SK-N-SH treated with all-trans-retinoic acid at 6 μM for 48 hours (cell line): ENCODE measurements at regions not wholly inside any gene's neighbourhood (a gene's known extent, or its start where the extent isn't known, plus 50 kb on each side); places are given as distances from the start of the nearest gene placed in this dataset.

ENCODE experiments used
- ATAC-seq: fragments of 200-7000 bp; cut with Tn5 transposase; 3 replicates; pipeline ENCODE4 v1.9.1; 2020; ENCODE audit warnings: mild to moderate bottlenecking, moderate library complexity
- ARNTL ChIP-seq: fragments of 450-650 bp; formaldehyde crosslinking; IDR thresholded peaks from 2 replicates; pipeline ENCODE4 v1.5.0; 2020; ENCODE audit warnings: low read depth, mild to moderate bottlenecking, moderate library complexity, borderline replicate concordance
- BACH2 ChIP-seq: fragments of 250-450 bp; sonication (Bioruptor Pico); IDR thresholded peaks from 2 replicates; pipeline ENCODE4 v1.9.0; 2021; ENCODE audit warnings: mild to moderate bottlenecking, borderline replicate concordance
- CSDC2 ChIP-seq: fragments of 250-450 bp; sonication (Bioruptor Pico); IDR thresholded peaks from 2 replicates; pipeline ENCODE4 v1.5.0; 2020; ENCODE audit warnings: mild to moderate bottlenecking, moderate library complexity
- ESRRG ChIP-seq: fragments of 250-450 bp; sonication (Bioruptor Pico); IDR thresholded peaks from 2 replicates; pipeline ENCODE4 v1.6.1; 2021; ENCODE audit warnings: mild to moderate bottlenecking
- GLIS3 ChIP-seq: fragments of 250-450 bp; sonication (Bioruptor Pico); IDR thresholded peaks from 2 replicates; pipeline ENCODE4 v1.5.0; 2020; ENCODE audit warnings: mild to moderate bottlenecking, moderate library complexity
- RARB ChIP-seq: fragments of 250-450 bp; sonication (Bioruptor Pico); IDR thresholded peaks from 2 replicates; pipeline ENCODE4 v1.8.0; 2021; ENCODE audit warnings: mild to moderate bottlenecking, moderate library complexity
- SNAI2 ChIP-seq: fragments of 250-450 bp; sonication (Bioruptor Pico); IDR thresholded peaks from 2 replicates; pipeline ENCODE4 v1.5.0; 2020; ENCODE audit warnings: mild to moderate bottlenecking, moderate library complexity
- TCF4 ChIP-seq: fragments of 250-450 bp; sonication (Bioruptor Pico); IDR thresholded peaks from 2 replicates; pipeline ENCODE4 v1.8.0; 2021; ENCODE audit warnings: mild to moderate bottlenecking, moderate library complexity, borderline replicate concordance
- TOX ChIP-seq: fragments of 250-450 bp; sonication (Bioruptor Pico); IDR thresholded peaks from 2 replicates; pipeline ENCODE4 v1.8.0; 2021; ENCODE audit warnings: mild to moderate bottlenecking, moderate library complexity, borderline replicate concordance
- ZFP30 ChIP-seq: fragments of 450-650 bp; formaldehyde crosslinking; IDR thresholded peaks from 2 replicates; pipeline ENCODE4 v1.5.0; 2022; ENCODE audit warnings: mild to moderate bottlenecking, moderate library complexity
- ZNF565 ChIP-seq: fragments of 450-650 bp; formaldehyde crosslinking; conservative IDR thresholded peaks from 2 replicates; pipeline ENCODE4 v1.5.0; 2020; ENCODE audit warnings: low read depth, mild to moderate bottlenecking, moderate library complexity
- ZNF8 ChIP-seq: fragments of 450-650 bp; formaldehyde crosslinking; IDR thresholded peaks from 2 replicates; pipeline ENCODE4 v1.5.0; 2020; ENCODE audit warnings: mild to moderate bottlenecking, moderate library complexity
- TF ChIP-seq, protein P1 (sequence below): fragments of 250-450 bp; sonication (Bioruptor Pico); IDR thresholded peaks from 2 replicates; pipeline ENCODE4 v1.5.1; 2021; ENCODE audit warnings: mild to moderate bottlenecking, moderate library complexity
- TF ChIP-seq, protein P2 (sequence below): fragments of 250-450 bp; sonication (Bioruptor Pico); IDR thresholded peaks from 2 replicates; pipeline ENCODE4 v1.8.0; 2020; ENCODE audit warnings: mild to moderate bottlenecking, moderate library complexity, borderline replicate concordance
- TF ChIP-seq, protein P3 (sequence below): fragments of 250-450 bp; sonication (Bioruptor Pico); IDR thresholded peaks from 2 replicates; pipeline ENCODE4 v1.5.1; 2020; ENCODE audit warnings: low read depth, mild to moderate bottlenecking, moderate library complexity

DNA sequence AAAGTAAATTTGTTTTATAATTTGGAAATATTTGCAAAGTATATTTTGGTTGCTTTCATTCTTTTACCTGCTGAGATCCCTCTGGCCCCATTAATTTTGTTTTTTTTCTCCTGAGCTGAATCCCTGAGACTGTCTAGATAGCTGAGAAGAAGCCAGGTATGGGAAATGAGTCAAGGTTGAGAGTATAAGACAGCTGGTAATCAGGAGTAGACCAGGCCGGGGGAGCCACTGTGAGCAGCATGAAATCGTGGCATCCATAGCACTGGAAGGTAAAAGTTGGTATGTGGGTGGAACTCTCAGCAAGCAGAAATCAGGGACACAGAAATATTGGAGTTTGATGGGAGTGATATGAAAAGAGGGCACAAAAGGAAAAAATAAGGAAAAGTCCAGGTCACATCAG, 164.5 kb downstream of the FHIP1A start:
- no peak for ATAC-seq
- TF ChIP-seq SNAI2 (CRISPR knock-in tag) (no peak), GLIS3 (CRISPR knock-in tag) (no peak), ARNTL (CRISPR knock-in tag) (no peak), CSDC2 (CRISPR knock-in tag) (no peak), ZNF565 (CRISPR knock-in tag) (no peak)
- TF ChIP-seq, protein P1, sequence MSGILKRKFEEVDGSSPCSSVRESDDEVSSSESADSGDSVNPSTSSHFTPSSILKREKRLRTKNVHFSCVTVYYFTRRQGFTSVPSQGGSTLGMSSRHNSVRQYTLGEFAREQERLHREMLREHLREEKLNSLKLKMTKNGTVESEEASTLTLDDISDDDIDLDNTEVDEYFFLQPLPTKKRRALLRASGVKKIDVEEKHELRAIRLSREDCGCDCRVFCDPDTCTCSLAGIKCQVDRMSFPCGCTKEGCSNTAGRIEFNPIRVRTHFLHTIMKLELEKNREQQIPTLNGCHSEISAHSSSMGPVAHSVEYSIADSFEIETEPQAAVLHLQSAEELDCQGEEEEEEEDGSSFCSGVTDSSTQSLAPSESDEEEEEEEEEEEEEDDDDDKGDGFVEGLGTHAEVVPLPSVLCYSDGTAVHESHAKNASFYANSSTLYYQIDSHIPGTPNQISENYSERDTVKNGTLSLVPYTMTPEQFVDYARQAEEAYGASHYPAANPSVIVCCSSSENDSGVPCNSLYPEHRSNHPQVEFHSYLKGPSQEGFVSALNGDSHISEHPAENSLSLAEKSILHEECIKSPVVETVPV (CRISPR knock-in tag): no peak
- TF ChIP-seq, protein P2, sequence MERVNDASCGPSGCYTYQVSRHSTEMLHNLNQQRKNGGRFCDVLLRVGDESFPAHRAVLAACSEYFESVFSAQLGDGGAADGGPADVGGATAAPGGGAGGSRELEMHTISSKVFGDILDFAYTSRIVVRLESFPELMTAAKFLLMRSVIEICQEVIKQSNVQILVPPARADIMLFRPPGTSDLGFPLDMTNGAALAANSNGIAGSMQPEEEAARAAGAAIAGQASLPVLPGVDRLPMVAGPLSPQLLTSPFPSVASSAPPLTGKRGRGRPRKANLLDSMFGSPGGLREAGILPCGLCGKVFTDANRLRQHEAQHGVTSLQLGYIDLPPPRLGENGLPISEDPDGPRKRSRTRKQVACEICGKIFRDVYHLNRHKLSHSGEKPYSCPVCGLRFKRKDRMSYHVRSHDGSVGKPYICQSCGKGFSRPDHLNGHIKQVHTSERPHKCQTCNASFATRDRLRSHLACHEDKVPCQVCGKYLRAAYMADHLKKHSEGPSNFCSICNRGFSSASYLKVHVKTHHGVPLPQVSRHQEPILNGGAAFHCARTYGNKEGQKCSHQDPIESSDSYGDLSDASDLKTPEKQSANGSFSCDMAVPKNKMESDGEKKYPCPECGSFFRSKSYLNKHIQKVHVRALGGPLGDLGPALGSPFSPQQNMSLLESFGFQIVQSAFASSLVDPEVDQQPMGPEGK (CRISPR knock-in tag): no peak
- TF ChIP-seq, protein P3, sequence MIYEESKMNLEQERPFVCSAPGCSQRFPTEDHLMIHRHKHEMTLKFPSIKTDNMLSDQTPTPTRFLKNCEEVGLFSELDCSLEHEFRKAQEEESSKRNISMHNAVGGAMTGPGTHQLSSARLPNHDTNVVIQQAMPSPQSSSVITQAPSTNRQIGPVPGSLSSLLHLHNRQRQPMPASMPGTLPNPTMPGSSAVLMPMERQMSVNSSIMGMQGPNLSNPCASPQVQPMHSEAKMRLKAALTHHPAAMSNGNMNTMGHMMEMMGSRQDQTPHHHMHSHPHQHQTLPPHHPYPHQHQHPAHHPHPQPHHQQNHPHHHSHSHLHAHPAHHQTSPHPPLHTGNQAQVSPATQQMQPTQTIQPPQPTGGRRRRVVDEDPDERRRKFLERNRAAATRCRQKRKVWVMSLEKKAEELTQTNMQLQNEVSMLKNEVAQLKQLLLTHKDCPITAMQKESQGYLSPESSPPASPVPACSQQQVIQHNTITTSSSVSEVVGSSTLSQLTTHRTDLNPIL (CRISPR knock-in tag): no peak
- TF ChIP-seq, all 23 proteins: peak for 0

DNA sequence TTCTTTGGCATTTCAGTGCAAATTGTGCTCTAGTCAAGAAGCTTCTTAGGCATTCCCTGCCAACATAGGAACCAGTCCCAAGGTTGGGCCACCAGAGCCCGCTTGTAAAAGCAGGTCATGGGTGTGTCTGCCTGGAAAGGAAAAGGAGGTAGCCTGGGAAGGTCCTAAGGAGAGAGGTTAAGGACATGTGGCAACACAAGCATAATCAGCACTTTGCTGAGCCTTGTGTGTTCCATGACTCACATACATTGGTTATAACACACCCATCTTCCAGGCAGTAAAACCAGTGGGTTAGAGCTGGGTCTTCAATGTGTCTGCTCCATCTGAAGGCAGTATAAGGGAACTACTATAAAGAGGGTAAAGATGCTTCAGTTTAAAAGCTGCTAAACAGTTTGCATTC, 165.0 kb downstream of the FHIP1A start:
- no peak for ATAC-seq
- TF ChIP-seq TCF4 (CRISPR knock-in tag) (no peak), ZFP30 (no peak), ARNTL (CRISPR knock-in tag) (no peak), ESRRG (CRISPR knock-in tag) (no peak), ZNF565 (CRISPR knock-in tag) (no peak), ZNF8 (no peak), TOX (CRISPR knock-in tag) (no peak)
- TF ChIP-seq, protein P2 (CRISPR knock-in tag): no peak
- TF ChIP-seq, protein P3 (CRISPR knock-in tag): no peak
- TF ChIP-seq, protein P1 (CRISPR knock-in tag): no peak

DNA sequence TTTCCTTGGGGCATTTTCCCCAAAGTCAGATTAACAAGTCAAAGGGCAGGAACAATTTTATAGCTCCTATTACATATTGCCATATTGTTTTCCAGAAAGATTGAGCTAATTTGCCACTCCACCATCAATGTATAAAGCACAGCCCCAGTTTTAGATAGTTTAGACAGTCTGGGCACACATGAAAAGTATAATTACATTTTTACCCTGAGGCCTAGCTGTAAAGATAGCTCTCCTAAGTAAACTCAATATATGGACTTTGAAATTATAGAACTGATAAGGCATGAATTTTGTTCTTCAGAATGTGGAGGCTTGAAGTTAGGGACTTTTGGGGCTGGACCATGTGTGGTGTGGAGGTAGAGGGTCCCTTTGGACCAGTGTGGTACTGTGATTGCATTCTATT, 166.0 kb downstream of the FHIP1A start:
- TF ChIP-seq, protein P3 (CRISPR knock-in tag): no peak
- TF ChIP-seq RARB (CRISPR knock-in tag) (no peak), CSDC2 (CRISPR knock-in tag) (no peak), ZNF8 (no peak), SNAI2 (CRISPR knock-in tag) (no peak), BACH2 (CRISPR knock-in tag) (no peak), ZNF565 (CRISPR knock-in tag) (no peak), ARNTL (CRISPR knock-in tag) (no peak)
- TF ChIP-seq, protein P1 (CRISPR knock-in tag): no peak
- no peak for ATAC-seq
